ENCODE measurements at regions not wholly inside any gene's neighbourhood (a gene's known extent, or its start where the extent isn't known, plus 50 kb on each side); places are given as distances from the start of the nearest gene placed in this dataset.

DNA sequence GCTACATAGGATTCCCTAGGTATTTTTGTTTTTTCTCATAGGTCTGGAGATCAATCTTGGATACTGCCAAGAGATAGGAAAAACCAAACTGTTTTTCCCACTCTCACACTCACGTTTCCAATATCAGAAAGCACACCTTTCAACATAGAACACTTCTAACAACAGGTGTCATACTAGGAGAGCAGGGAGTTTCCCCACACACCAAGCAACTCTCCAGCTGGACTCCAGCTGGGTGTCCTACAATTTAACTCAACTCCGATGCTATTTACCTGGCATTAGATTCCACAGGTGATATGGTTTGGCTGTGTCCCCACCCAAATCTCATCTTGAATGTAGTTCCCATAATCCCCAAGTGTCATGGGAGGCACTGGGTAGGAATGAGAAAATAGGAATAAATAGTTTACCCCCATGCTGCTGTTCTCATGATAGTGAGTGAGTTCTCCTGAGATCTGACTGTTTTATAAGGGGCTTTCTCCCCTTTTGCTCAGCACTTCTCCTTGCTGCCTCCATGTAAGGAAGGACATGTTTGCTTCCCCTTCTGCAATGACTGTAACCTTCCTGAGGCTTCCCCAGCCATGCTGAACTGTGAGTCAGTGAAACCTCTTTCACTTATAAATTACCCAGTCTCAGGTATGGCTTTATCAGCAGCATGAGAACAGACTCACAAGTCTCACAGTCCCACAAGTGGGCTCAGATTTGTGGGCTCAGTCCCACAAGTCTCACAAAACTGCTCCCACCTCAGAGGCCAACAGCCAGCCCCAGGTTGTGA, 354.5 kb upstream of the THBS1 start:
- H3K27me3 ChIP-seq (replicated peaks; ENCODE audit: insufficient read depth): no peaks in the 10 kb centered on the region
- H3K4me1 ChIP-seq (ENCODE audit: control insufficient read depth in 1 of 2, low read depth in 2 of 2): no peaks in the 10 kb centered on the region
- no peaks in the 10 kb centered on the region for H3K36me3 ChIP-seq
- H3K4me3 ChIP-seq: no peak overlapping the region
- DNase-seq (ENCODE audit: low spot score) (no peak), ATAC-seq (ENCODE audit: insufficient number of reproducible peaks, low FRiP score, low read depth) (no peak)
- TF ChIP-seq, protein P1, sequence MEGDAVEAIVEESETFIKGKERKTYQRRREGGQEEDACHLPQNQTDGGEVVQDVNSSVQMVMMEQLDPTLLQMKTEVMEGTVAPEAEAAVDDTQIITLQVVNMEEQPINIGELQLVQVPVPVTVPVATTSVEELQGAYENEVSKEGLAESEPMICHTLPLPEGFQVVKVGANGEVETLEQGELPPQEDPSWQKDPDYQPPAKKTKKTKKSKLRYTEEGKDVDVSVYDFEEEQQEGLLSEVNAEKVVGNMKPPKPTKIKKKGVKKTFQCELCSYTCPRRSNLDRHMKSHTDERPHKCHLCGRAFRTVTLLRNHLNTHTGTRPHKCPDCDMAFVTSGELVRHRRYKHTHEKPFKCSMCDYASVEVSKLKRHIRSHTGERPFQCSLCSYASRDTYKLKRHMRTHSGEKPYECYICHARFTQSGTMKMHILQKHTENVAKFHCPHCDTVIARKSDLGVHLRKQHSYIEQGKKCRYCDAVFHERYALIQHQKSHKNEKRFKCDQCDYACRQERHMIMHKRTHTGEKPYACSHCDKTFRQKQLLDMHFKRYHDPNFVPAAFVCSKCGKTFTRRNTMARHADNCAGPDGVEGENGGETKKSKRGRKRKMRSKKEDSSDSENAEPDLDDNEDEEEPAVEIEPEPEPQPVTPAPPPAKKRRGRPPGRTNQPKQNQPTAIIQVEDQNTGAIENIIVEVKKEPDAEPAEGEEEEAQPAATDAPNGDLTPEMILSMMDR (IDR thresholded peaks at IDR 0.05): no peak
- no peaks in the 10 kb centered on the region for H3K9me3 ChIP-seq
- H3K27ac ChIP-seq: no peak overlapping the region

DNA sequence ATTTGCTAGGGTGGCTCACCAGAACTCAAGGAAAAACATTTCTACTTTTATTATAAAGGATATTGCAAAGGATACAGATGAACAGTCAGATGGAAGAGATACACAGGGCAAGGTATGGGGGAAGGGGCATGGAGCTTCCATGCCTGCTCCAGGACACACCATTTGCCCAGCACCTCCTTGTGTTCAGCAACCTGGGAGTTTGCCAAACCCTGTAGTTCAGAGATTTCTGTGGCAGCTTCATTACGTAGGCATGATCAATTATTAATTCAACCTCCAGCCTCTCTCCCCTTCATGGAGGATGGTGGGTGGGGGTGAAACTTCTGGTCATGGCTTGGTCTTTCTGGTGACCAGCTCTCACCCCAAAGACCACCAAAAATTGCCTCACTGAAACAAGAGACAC, 353.9 kb upstream of the THBS1 start:
- H3K4me3 ChIP-seq: no peak overlapping the region
- H3K4me1 ChIP-seq (ENCODE audit: control insufficient read depth in 1 of 2, low read depth in 2 of 2): no peaks in the 10 kb centered on the region
- no peak overlapping the region for H3K27ac ChIP-seq
- ATAC-seq (ENCODE audit: insufficient number of reproducible peaks, low FRiP score, low read depth) (no peak), DNase-seq (ENCODE audit: low spot score) (no peak)
- no peaks in the 10 kb centered on the region for H3K36me3 ChIP-seq
- H3K27me3 ChIP-seq (replicated peaks; ENCODE audit: insufficient read depth): no peaks in the 10 kb centered on the region
- H3K9me3 ChIP-seq: no peaks in the 10 kb centered on the region
- TF ChIP-seq, protein P1 (IDR thresholded peaks at IDR 0.05): no peak

DNA sequence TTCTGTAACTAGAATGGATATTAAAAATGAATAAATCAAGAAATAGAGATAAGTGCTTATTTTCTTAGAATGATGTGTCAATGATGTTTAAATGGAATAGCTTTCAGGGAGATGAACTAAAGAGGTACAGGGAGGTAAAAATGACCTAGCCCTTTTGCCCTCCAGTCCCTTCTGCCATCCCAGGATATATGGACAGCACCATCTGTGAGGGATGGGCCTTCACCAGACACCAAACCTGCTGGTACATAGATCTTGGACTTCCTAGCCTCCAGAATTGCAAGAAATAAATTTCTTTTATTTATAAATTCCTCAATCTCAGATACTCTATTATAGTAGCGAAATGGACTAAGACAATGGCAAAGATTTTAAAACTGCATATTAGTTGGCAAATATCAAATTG, 352.0 kb upstream of the THBS1 start:
- H3K4me3 ChIP-seq: no peak overlapping the region
- H3K4me1 ChIP-seq (ENCODE audit: control insufficient read depth in 1 of 2, low read depth in 2 of 2): no peaks in the 10 kb centered on the region
- ATAC-seq (ENCODE audit: insufficient number of reproducible peaks, low FRiP score, low read depth) (no peak), DNase-seq (ENCODE audit: low spot score) (no peak)
- TF ChIP-seq, protein P1 (IDR thresholded peaks at IDR 0.05): no peak
- H3K27me3 ChIP-seq (replicated peaks; ENCODE audit: insufficient read depth): no peaks in the 10 kb centered on the region
- H3K36me3 ChIP-seq: no peaks in the 10 kb centered on the region
- H3K27ac ChIP-seq: no peak overlapping the region
- H3K9me3 ChIP-seq: no peaks in the 10 kb centered on the region

DNA sequence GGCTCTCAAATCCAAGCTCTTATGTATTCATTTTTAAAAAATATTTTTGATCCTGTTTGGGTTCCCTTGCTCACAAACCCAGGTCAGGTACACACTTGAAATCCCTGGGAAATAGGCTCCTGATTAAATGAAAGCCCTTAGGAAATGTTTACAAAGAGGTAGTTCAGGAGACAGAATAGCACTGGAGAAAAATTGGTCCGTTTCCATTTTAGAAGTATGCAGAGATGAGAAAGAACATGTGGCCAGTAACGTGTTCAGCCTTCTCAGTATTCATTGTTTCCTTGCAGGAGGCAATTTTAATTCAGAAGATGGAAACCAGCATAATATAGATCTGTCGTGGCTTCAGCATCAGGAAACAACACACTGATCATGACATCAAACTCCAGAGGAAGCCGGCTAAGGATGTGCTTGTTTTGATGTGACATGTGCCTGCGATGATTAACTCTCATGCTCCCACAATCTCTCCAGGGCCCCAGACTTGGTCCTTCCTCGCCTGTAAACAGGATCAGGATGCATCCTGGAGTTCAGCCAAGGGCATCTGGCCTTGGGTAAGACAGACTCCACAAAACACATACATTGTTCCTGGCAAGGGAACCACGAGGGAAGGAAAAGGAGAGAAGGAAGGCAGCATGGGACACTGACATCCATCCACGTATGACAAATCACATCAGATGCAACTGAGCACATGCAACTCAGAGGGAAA, 350.5 kb upstream of the THBS1 start:
- ATAC-seq (ENCODE audit: insufficient number of reproducible peaks, low FRiP score, low read depth) (no peak), DNase-seq (ENCODE audit: low spot score) (no peak)
- Histone ChIP-seq H3K27ac (no peak overlapping the region), H3K4me1 (ENCODE audit: control insufficient read depth in 1 of 2, low read depth in 2 of 2) (no peaks in the 10 kb centered on the region), H3K36me3 (no peaks in the 10 kb centered on the region), H3K9me3 (no peaks in the 10 kb centered on the region), H3K4me3 (no peak overlapping the region), H3K27me3 (replicated peaks; ENCODE audit: insufficient read depth) (no peaks in the 10 kb centered on the region)
- TF ChIP-seq, protein P1 (IDR thresholded peaks at IDR 0.05): no peak

DNA sequence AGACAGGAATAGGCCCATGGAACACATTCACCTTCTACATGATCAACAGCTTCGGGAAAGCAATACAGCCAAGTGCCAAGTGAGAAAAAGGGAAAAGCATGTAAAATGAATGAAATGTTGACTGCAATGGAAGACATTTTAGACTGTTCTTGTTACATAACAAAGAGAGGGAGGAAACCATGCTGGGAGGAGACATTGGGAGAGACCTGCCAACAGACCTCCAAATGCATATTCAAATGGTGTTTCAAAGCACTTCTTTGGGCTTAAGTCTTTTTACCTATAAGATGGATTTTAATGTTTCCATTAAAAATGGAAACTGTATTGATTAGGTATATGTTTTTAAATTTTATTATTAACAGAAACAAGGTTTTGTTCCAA, 350.0 kb upstream of the THBS1 start:
- H3K4me1 ChIP-seq (ENCODE audit: control insufficient read depth in 1 of 2, low read depth in 2 of 2): no peaks in the 10 kb centered on the region
- TF ChIP-seq, protein P1 (IDR thresholded peaks at IDR 0.05): no peak

More for the DNA sequence above, 350.0 kb upstream of the THBS1 start:
- DNase-seq (ENCODE audit: low spot score): no peak
- no peak overlapping the region for H3K27ac ChIP-seq
- no peak for ATAC-seq (ENCODE audit: insufficient number of reproducible peaks, low FRiP score, low read depth)
- no peaks in the 10 kb centered on the region for H3K27me3 ChIP-seq (replicated peaks; ENCODE audit: insufficient read depth)
- no peaks in the 10 kb centered on the region for H3K9me3 ChIP-seq
- no peaks in the 10 kb centered on the region for H3K36me3 ChIP-seq
- H3K4me3 ChIP-seq: no peak overlapping the region

Measured in thoracic aorta (tissue), 2 donors.